ENCODE measurements at regions not wholly inside any gene's neighbourhood (a gene's known extent, or its start where the extent isn't known, plus 50 kb on each side); places are given as distances from the start of the nearest gene placed in this dataset.

GRCh38 chr14:58846682-58847465, 209.1 kb downstream of the DACT1 start:
- H3K9me3 ChIP-seq (ENCODE audit: control extremely low read depth in 1 of 3, control insufficient read depth in 2 of 3, insufficient read depth in 1 of 3, low read length in 2 of 3) = no peaks in the 10 kb centered on the region
- no peaks in the 10 kb centered on the region for H3K36me3 ChIP-seq (replicated peaks in 1 of 2; ENCODE audit: control extremely low read depth in 1 of 2, control insufficient read depth in 1 of 2, extremely low read depth in 1 of 2, insufficient read depth in 2 of 2, low read length in 1 of 2)
- WGBS (ENCODE audit: insufficient coverage) = 100% methylated on average over 4 of the region's 5 CpGs
- no peaks in the 10 kb centered on the region for H3K9me3 Mint-ChIP-seq (ENCODE audit: insufficient read depth)
- no peak overlapping the region for H3K4me3 ChIP-seq (ENCODE audit: control extremely low read depth in 1 of 5, extremely low read depth in 1 of 5, insufficient read depth in 1 of 5, low read depth in 2 of 5, low read length in 4 of 5)
- no peaks in the 10 kb centered on the region for H3K27me3 ChIP-seq (replicated peaks in 1 of 4; ENCODE audit: control extremely low read depth in 1 of 4, control insufficient read depth in 3 of 4, insufficient read depth in 4 of 4, low read length in 3 of 4)
- H3K4me1 Mint-ChIP-seq = no peaks in the 10 kb centered on the region
- no peaks in the 10 kb centered on the region for H3K27me3 Mint-ChIP-seq
- intact Hi-C loops (cut with micrococcal nuclease) = no loop called here
- H2AFZ ChIP-seq (ENCODE audit: insufficient read depth, low read depth, low read length, poor library complexity, severe bottlenecking) = no peak overlapping the region
- H3K79me2 ChIP-seq (ENCODE audit: control insufficient read depth, insufficient read depth, low read length) = no peaks in the 10 kb centered on the region
- H3K27ac ChIP-seq (ENCODE audit: low read length in 2 of 2) = no peak overlapping the region
- ATAC-seq (ENCODE audit: low read depth) (no peak), DNase-seq (no peak)
- H3K4me1 ChIP-seq (ENCODE audit: control insufficient read depth in 2 of 2, insufficient read depth in 2 of 2, low read length in 2 of 2) = no peaks in the 10 kb centered on the region
- no peaks in the 10 kb centered on the region for H4K20me1 ChIP-seq (ENCODE audit: control insufficient read depth, insufficient read depth, low read length, poor library complexity, severe bottlenecking)
- H3K4me2 ChIP-seq (replicated peaks; ENCODE audit: low read depth, low read length, poor library complexity, severe bottlenecking) = no peak overlapping the region
- CTCF ChIA-PET = no interaction called here
- no peak for TF ChIP-seq EZH2 (IDR thresholded peaks at IDR 0.05; ENCODE audit: borderline replicate concordance, insufficient read depth, low read depth, low read length, poor library complexity, severe bottlenecking)
- TF ChIP-seq CTCF (IDR thresholded peaks at IDR 0.05) = no peak
- H3K4me3 Mint-ChIP-seq = no peak overlapping the region
- no peak overlapping the region for H3K27ac Mint-ChIP-seq
- POLR2A ChIA-PET = no interaction called here
- no peak overlapping the region for H3K9ac ChIP-seq (ENCODE audit: low read length)

- DNase-seq (no peak), ATAC-seq (ENCODE audit: low read depth) (no peak)
- H2AFZ ChIP-seq (ENCODE audit: insufficient read depth, low read depth, low read length, poor library complexity, severe bottlenecking) = no peak overlapping the region
- H4K20me1 ChIP-seq (ENCODE audit: control insufficient read depth, insufficient read depth, low read length, poor library complexity, severe bottlenecking) = no peaks in the 10 kb centered on the region
- WGBS (ENCODE audit: insufficient coverage) = no CpG with 5 or more reads among the region's 8 CpGs
- Mint-ChIP-seq H3K4me3 (no peak overlapping the region), H3K9me3 (ENCODE audit: insufficient read depth) (no peaks in the 10 kb centered on the region), H3K27me3 (no peaks in the 10 kb centered on the region), H3K27ac (no peak overlapping the region), H3K4me1 (no peaks in the 10 kb centered on the region)
- no peaks in the 10 kb centered on the region for H3K4me1 ChIP-seq (ENCODE audit: control insufficient read depth in 2 of 2, insufficient read depth in 2 of 2, low read length in 2 of 2)
- POLR2A ChIA-PET = no interaction called here
- no peak overlapping the region for H3K9ac ChIP-seq (ENCODE audit: low read length)
- H3K4me2 ChIP-seq (replicated peaks; ENCODE audit: low read depth, low read length, poor library complexity, severe bottlenecking) = no peak overlapping the region
- no peak overlapping the region for H3K4me3 ChIP-seq (ENCODE audit: control extremely low read depth in 1 of 5, extremely low read depth in 1 of 5, insufficient read depth in 1 of 5, low read depth in 2 of 5, low read length in 4 of 5)
- no peaks in the 10 kb centered on the region for H3K27me3 ChIP-seq (replicated peaks in 1 of 4; ENCODE audit: control extremely low read depth in 1 of 4, control insufficient read depth in 3 of 4, insufficient read depth in 4 of 4, low read length in 3 of 4)
- no peak for TF ChIP-seq CTCF (IDR thresholded peaks at IDR 0.05)
- TF ChIP-seq EZH2 (IDR thresholded peaks at IDR 0.05; ENCODE audit: borderline replicate concordance, insufficient read depth, low read depth, low read length, poor library complexity, severe bottlenecking) = no peak
- H3K27ac ChIP-seq (ENCODE audit: low read length in 2 of 2) = no peak overlapping the region
- H3K79me2 ChIP-seq (ENCODE audit: control insufficient read depth, insufficient read depth, low read length) = no peaks in the 10 kb centered on the region
- intact Hi-C loops (cut with micrococcal nuclease) = no loop called here
- CTCF ChIA-PET = no interaction called here
- no peaks in the 10 kb centered on the region for H3K36me3 ChIP-seq (replicated peaks in 1 of 2; ENCODE audit: control extremely low read depth in 1 of 2, control insufficient read depth in 1 of 2, extremely low read depth in 1 of 2, insufficient read depth in 2 of 2, low read length in 1 of 2)
- H3K9me3 ChIP-seq (ENCODE audit: control extremely low read depth in 1 of 3, control insufficient read depth in 2 of 3, insufficient read depth in 1 of 3, low read length in 2 of 3) = no peaks in the 10 kb centered on the region
Measured at GRCh38 chr14:58848365-58848764, 210.6 kb downstream of the DACT1 start.

All from B cell (primary cell).